Endothelial cell of umbilical vein (primary cell): ENCODE measurements at regions not wholly inside any gene's neighbourhood (a gene's known extent, or its start where the extent isn't known, plus 50 kb on each side); places are given as distances from the start of the nearest gene placed in this dataset.
"Not testable (repeated sequence)": the region's sequence is repeated elsewhere in the genome, so short reads cannot be mapped to it uniquely, and the experiment has no call there.

Experiments used
- BruUV-seq: library from RNA; stranded (reverse); fragments of 400-500 nt; replicated peaks from 2 replicates; lab custom pipeline; 2021; lab: Mats Ljungman, UMichigan
- CTCF ChIA-PET: fragments of 300-600, 350-600 bp; sonication (Branson Sonifier 250); formaldehyde crosslinking; loops from one replicate; lab custom pipeline; 2021; ENCODE audit warnings: antibody characterized with exemption, inconsistent platforms; lab: Charles Lee
- POLR2A ChIA-PET: fragments of 300-600, 350-600 bp; sonication (Branson Sonifier 250); formaldehyde crosslinking; loops from one replicate; lab custom pipeline; 2021; ENCODE audit warnings: antibody characterized with exemption, inconsistent platforms; lab: Charles Lee
- DNase-seq: peaks from one replicate; pipeline ENCODE4 v3.0.0-alpha.2; 2011; ENCODE audit warnings: low read depth, low spot score
- FAIRE-seq: peaks from 2 replicates; lab custom pipeline; 2011; peaks lifted over from hg19 to GRCh38; lab: Jason Lieb, UNC
- H2AFZ ChIP-seq: 2 replicates; pipeline ENCODE4 v1.6.0; 2012; ENCODE audit warnings: low read depth, low read length, control low read depth, inconsistent platforms
- H3K27ac ChIP-seq: 2 replicates; pipeline ENCODE4 v1.5.1; 2011; ENCODE audit warnings: low read depth, mild to moderate bottlenecking, control low read depth, low read length, moderate library complexity; ENCODE audit not compliant: insufficient read depth
- H3K27me3 ChIP-seq, 2 experiments: 2 replicates each; pipeline versions ENCODE4 v1.6.0 to v1.6.1; 2011; ENCODE audit warnings: low read length in 2 of 2, mixed read lengths in 1 of 2; ENCODE audit not compliant: control insufficient read depth in 2 of 2, insufficient read depth in 2 of 2
- H3K36me3 ChIP-seq, 2 experiments: 2 replicates in 1 of 2; 3 replicates in 1 of 2; pipeline ENCODE4 v1.5.1; 2011; ENCODE audit warnings: low read length in 2 of 2, mild to moderate bottlenecking in 1 of 2, moderate library complexity in 1 of 2; ENCODE audit not compliant: control insufficient read depth in 2 of 2, insufficient read depth in 2 of 2; ENCODE audit errors: extremely low read depth in 1 of 2
- H3K4me1 ChIP-seq: 3 replicates; pipeline ENCODE4 v1.5.1; 2011; ENCODE audit warnings: mild to moderate bottlenecking, low read length; ENCODE audit not compliant: control insufficient read depth, insufficient read depth; ENCODE audit errors: extremely low read depth
- H3K4me2 ChIP-seq: 2 replicates; pipeline ENCODE4 v1.6.1; 2011; ENCODE audit warnings: low read length, control low read depth, mixed read lengths; ENCODE audit not compliant: insufficient read depth
- H3K4me3 ChIP-seq, 3 experiments: fragments of 200-600 bp in 1 of 3; sonication (generic), shearing (Covaris generic) in 1 of 3; replicated peaks in 1 of 3; 2 replicates each; pipeline ENCODE4 v1.5.1; 2011 to 2016; ENCODE audit warnings: control low read depth in 3 of 3, low read length in 3 of 3, mild to moderate bottlenecking in 2 of 3, inconsistent platforms in 1 of 3, low read depth in 1 of 3, moderate library complexity in 1 of 3; ENCODE audit not compliant: insufficient read depth in 1 of 3
- H3K79me2 ChIP-seq: 2 replicates; pipeline ENCODE4 v1.6.0; 2012; ENCODE audit warnings: low read length, inconsistent platforms; ENCODE audit not compliant: control insufficient read depth, insufficient read depth
- H3K9ac ChIP-seq: replicated peaks from 2 replicates; pipeline ENCODE3; 2011; ENCODE audit warnings: low read length, control low read depth; ENCODE audit not compliant: insufficient read depth; ENCODE audit errors: extremely low read depth
- H3K9me1 ChIP-seq: replicated peaks from 3 replicates; pipeline ENCODE4 v1.6.0; 2011; ENCODE audit warnings: mild to moderate bottlenecking, low read length; ENCODE audit not compliant: control insufficient read depth, insufficient read depth; ENCODE audit errors: extremely low read depth
- H3K9me3 ChIP-seq: replicated peaks from 2 replicates; pipeline ENCODE4 v1.5.1; 2012; ENCODE audit warnings: low read length, inconsistent platforms; ENCODE audit not compliant: control insufficient read depth, insufficient read depth
- H4K20me1 ChIP-seq: replicated peaks from 2 replicates; pipeline ENCODE3; 2011; ENCODE audit warnings: mild to moderate bottlenecking, low read length; ENCODE audit not compliant: control insufficient read depth, insufficient read depth; ENCODE audit errors: extremely low read depth
- EZH2 ChIP-seq: IDR thresholded peaks from 2 replicates; pipeline ENCODE4 v1.6.1; 2012; ENCODE audit warnings: borderline replicate concordance, low read depth, mild to moderate bottlenecking, moderate library complexity, low read length, inconsistent platforms; ENCODE audit not compliant: severe bottlenecking
- FOS ChIP-seq: IDR thresholded peaks from 2 replicates; pipeline ENCODE4 v1.6.1; 2011; ENCODE audit warnings: mild to moderate bottlenecking, low read length, moderate library complexity, borderline replicate concordance; ENCODE audit not compliant: insufficient read depth
- GATA2 ChIP-seq: IDR thresholded peaks from 2 replicates; pipeline ENCODE4 v1.7.0; 2011; ENCODE audit warnings: low read depth, mild to moderate bottlenecking, moderate library complexity, mixed read lengths, low read length; ENCODE audit not compliant: insufficient read length, insufficient read depth
- MAX ChIP-seq: IDR thresholded peaks from 2 replicates; pipeline ENCODE4 v1.6.1; 2011; ENCODE audit not compliant: insufficient read depth, insufficient read length
- POLR2AphosphoS5 ChIP-seq: IDR thresholded peaks from 2 replicates; pipeline ENCODE4 v1.6.1; 2012; ENCODE audit warnings: low read depth, mild to moderate bottlenecking, control low read depth, low read length, moderate library complexity; ENCODE audit not compliant: insufficient read depth
- dilution Hi-C: fragments of 300-500 bp; cut with MboI; formaldehyde crosslinking; loops from one replicate; pipeline ENCODE4 v1.15.0; 2019; ENCODE audit warnings: low sequenced_read_pairs; ENCODE audit not compliant: extremely low pct_ligation_motif_present
- intact Hi-C: fragments of 100-400 bp; cut with micrococcal nuclease; formaldehyde crosslinking; loops from one replicate; pipeline ENCODE4 v1.10.0; 2022
- TF ChIP-seq, protein P1 (sequence below), 2 donors: IDR thresholded peaks; 1 replicate in 1 of 2; 2 replicates in 1 of 2; pipeline ENCODE4 v1.5.1; 2011; ENCODE audit warnings: low read length in 2 of 2, mild to moderate bottlenecking in 2 of 2, moderate library complexity in 2 of 2, control low read depth in 1 of 2, inconsistent platforms in 1 of 2, low read depth in 1 of 2; ENCODE audit not compliant: insufficient read depth in 1 of 2; ENCODE audit errors: extremely low read depth in 1 of 2

DNA sequence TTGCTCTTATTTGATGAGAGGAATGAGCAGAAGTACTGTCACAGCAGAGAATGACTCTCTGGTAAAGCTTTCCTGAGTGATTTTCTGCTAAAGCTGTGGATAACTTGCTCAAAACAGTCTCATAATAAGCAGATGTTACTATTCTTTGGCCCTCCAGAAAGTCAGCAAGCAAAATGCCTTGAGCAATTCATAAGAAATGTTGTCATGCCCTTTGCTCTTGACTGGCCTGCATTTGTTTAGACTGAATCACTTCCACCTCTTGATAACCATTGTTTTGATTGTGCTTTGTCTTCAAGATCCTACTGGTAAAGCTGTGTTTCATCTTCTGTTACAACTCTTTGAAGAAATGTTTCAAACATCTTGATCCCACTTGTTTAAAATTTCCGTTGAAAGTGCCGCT, 457.9 kb upstream of the FOXG1 start:
- H3K9ac ChIP-seq: peak overlapping the region; percentile 14
- POLR2A ChIA-PET: no interaction called here
- H4K20me1 ChIP-seq: no peaks in the 10 kb centered on the region
- dilution Hi-C loops (no loop called here), intact Hi-C loops (loop anchor here (2.0 kb wide), 2 partner anchors 74 to 206 kb away; no protein-coding TSS in a partner anchor)
- no peak overlapping the region for H3K4me3 ChIP-seq
- peaks cover 23% of the 10 kb centered on the region for H3K4me1 ChIP-seq
- peak overlapping the region; percentile 23 for H3K4me2 ChIP-seq
- no peaks in the 10 kb centered on the region for H3K9me1 ChIP-seq
- TF ChIP-seq POLR2AphosphoS5 (peak; percentile 60), FOS (peak; percentile 72), MAX (no peak), EZH2 (no peak), GATA2 (peak; percentile 54)
- TF ChIP-seq, protein P1, sequence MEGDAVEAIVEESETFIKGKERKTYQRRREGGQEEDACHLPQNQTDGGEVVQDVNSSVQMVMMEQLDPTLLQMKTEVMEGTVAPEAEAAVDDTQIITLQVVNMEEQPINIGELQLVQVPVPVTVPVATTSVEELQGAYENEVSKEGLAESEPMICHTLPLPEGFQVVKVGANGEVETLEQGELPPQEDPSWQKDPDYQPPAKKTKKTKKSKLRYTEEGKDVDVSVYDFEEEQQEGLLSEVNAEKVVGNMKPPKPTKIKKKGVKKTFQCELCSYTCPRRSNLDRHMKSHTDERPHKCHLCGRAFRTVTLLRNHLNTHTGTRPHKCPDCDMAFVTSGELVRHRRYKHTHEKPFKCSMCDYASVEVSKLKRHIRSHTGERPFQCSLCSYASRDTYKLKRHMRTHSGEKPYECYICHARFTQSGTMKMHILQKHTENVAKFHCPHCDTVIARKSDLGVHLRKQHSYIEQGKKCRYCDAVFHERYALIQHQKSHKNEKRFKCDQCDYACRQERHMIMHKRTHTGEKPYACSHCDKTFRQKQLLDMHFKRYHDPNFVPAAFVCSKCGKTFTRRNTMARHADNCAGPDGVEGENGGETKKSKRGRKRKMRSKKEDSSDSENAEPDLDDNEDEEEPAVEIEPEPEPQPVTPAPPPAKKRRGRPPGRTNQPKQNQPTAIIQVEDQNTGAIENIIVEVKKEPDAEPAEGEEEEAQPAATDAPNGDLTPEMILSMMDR (IDR thresholded peaks at IDR 0.05; ENCODE audit: extremely low read depth in 1 of 2, insufficient read depth in 1 of 2, low read depth in 1 of 2, low read length in 2 of 2): no peak
- no TSS peak for BruUV-seq
- no peaks in the 10 kb centered on the region for H3K79me2 ChIP-seq
- FAIRE-seq: peak; percentile 88
- no peaks in the 10 kb centered on the region for H3K9me3 ChIP-seq
- no peaks in the 10 kb centered on the region for H3K27me3 ChIP-seq
- H3K36me3 ChIP-seq: no peaks in the 10 kb centered on the region
- CTCF ChIA-PET: interaction anchor here (0.8 to 2.7 kb wide), 4 partner anchors 14 to 287 kb away, joined by 3 to 8 read pairs (median 4); no protein-coding TSS in a partner anchor
- peak; percentile 60 for DNase-seq
- H2AFZ ChIP-seq: no peak overlapping the region
- peak overlapping the region; percentile 62 for H3K27ac ChIP-seq

DNA sequence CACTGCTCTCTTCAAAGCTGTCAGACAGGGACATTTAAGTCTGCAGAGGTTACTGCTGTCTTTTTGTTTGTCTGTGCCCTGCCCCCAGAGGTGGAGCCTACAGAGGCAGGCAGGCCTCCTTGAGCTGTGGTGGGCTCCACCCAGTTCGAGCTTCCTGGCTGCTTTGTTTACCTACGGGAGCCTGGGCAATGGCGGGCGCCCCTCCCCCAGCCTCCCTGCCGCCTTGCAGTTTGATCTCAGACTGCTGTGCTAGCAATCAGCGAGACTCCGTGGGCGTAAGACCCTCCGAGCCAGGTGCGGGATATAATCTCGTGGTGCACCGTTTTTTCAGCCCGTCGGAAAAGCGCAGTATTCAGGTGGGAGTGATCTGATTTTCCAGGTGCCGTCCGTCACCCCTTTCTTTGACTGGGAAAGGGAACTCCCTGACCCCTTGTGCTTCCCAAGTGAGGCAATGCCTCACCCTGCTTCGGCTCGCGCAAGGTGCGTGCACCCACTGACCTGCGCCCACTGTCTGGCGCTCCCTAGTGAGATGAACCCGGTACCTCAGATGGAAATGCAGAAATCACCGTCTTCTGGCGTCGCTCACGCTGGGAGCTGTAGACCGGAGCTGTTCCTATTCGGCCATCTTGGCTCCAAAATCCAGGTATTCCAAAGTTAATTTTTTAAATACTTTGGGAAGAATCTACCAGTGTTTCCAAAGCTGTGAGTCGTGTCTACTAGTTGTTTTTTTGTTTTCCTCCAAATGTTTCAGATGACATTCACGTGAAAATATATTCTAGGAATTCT, 448.5 kb upstream of the FOXG1 start:
- H3K4me3 ChIP-seq, H3K9me3 ChIP-seq, H2AFZ ChIP-seq, intact Hi-C loops, FAIRE-seq, H3K27me3 ChIP-seq, H3K79me2 ChIP-seq, BruUV-seq, CTCF ChIA-PET, H3K9ac ChIP-seq, dilution Hi-C loops, H3K4me1 ChIP-seq, H4K20me1 ChIP-seq, DNase-seq, H3K4me2 ChIP-seq, POLR2A ChIA-PET, H3K36me3 ChIP-seq, H3K27ac ChIP-seq, H3K9me1 ChIP-seq: not testable (repeated sequence)
